Activated CD4-positive, alpha-beta T cell treated with anti-CD3 and anti-CD28 coated beads for 24 hours (primary cell): ENCODE measurements at regions not wholly inside any gene's neighbourhood (a gene's known extent, or its start where the extent isn't known, plus 50 kb on each side); places are given as distances from the start of the nearest gene placed in this dataset.
"Not testable (repeated sequence)": the region's sequence is repeated elsewhere in the genome, so short reads cannot be mapped to it uniquely, and the experiment has no call there.

Experiments
- DNase-seq, 2 donors: peaks; one replicate each; pipeline ENCODE4 v3.0.0-alpha.2; 2020; ENCODE audit warnings: low read depth in 2 of 2

- DNase-seq, result no peak
These were observed 705.1 kb downstream of the CENPC start for GRCh38 chr4:66840178-66840577.

GRCh38 chr4:66837279-66837922 is 707.9 kb downstream of the CENPC start:
- no peak for DNase-seq

GRCh38 chr4:66829310-66829709 is 716.0 kb downstream of the CENPC start:
- DNase-seq, result no peak

- DNase-seq, result no peak
These were observed 724.6 kb downstream of the CENPC start for GRCh38 chr4:66820681-66821080.

GRCh38 chr4:66814277-66814676 is 731.0 kb downstream of the CENPC start:
- no peak for DNase-seq

- no peak for DNase-seq
These were observed 739.7 kb downstream of the CENPC start for GRCh38 chr4:66805582-66805981.

GRCh38 chr4:66804979-66805378 is 740.3 kb downstream of the CENPC start:
- DNase-seq, result no peak

- no peak for DNase-seq
These were observed 747.7 kb downstream of the CENPC start for GRCh38 chr4:66797608-66798007.

GRCh38 chr4:66795724-66796123 is 749.6 kb downstream of the CENPC start:
- no peak for DNase-seq

GRCh38 chr4:66794390-66795034 is 750.8 kb downstream of the CENPC start:
- DNase-seq, result no peak

GRCh38 chr4:66791686-66792085 is 753.6 kb downstream of the CENPC start:
- DNase-seq, result no peak

- DNase-seq, result no peak
These were observed 759.8 kb downstream of the CENPC start for GRCh38 chr4:66785479-66785878.

GRCh38 chr4:66782751-66783150 is 762.6 kb downstream of the CENPC start:
- DNase-seq, result not testable (repeated sequence)

- DNase-seq, result no peak
These were observed 768.2 kb downstream of the CENPC start for GRCh38 chr4:66777097-66777496.

GRCh38 chr4:66769441-66769840 is 775.9 kb downstream of the CENPC start:
- no peak for DNase-seq

- no peak for DNase-seq
These were observed 777.9 kb downstream of the CENPC start for GRCh38 chr4:66767442-66767841.

GRCh38 chr4:66766557-66766956 is 778.7 kb downstream of the CENPC start:
- no peak for DNase-seq

GRCh38 chr4:66750273-66750672 is 795.0 kb downstream of the CENPC start:
- DNase-seq, result no peak

- not testable (repeated sequence) for DNase-seq
These were observed 798.4 kb downstream of the CENPC start for GRCh38 chr4:66746918-66747317.

GRCh38 chr4:66741081-66741480 is 804.2 kb downstream of the CENPC start:
- DNase-seq, result no peak

GRCh38 chr4:66736606-66737005 is 808.7 kb downstream of the CENPC start:
- DNase-seq, result no peak

- DNase-seq, result no peak
These were observed 817.0 kb downstream of the CENPC start for GRCh38 chr4:66728280-66728679.

GRCh38 chr4:66712301-66712921 is 832.9 kb downstream of the CENPC start:
- DNase-seq, result not testable (repeated sequence)
